Thyroid gland (tissue), 4 donors: ENCODE measurements at regions not wholly inside any gene's neighbourhood (a gene's known extent, or its start where the extent isn't known, plus 50 kb on each side); places are given as distances from the start of the nearest gene placed in this dataset.

Experiments used
- DNase-seq, 2 donors: peaks; one replicate each; pipeline ENCODE4 v3.0.0-alpha.2; 2019
- H3K27ac ChIP-seq, 3 donors: fragments of 200-600 bp; sonication (generic); 1 replicate in 2 of 3; 2 replicates in 1 of 3; pipeline ENCODE4 v1.5.1; 2016 to 2019; ENCODE audit warnings: mild to moderate bottlenecking in 1 of 3, moderate library complexity in 1 of 3
- H3K27me3 ChIP-seq: fragments of 200-600 bp; sonication (generic); one replicate; pipeline ENCODE4 v1.5.1; 2019
- H3K36me3 ChIP-seq, 2 donors: fragments of 200-600 bp; sonication (generic); one replicate each; pipeline ENCODE4 v1.5.1; 2016 to 2019
- H3K4me1 ChIP-seq, 2 donors: fragments of 200-600 bp; sonication (generic); one replicate each; pipeline ENCODE4 v1.5.1; 2017 to 2019
- H3K4me3 ChIP-seq, 3 donors: fragments of 200-600 bp; sonication (generic); replicated peaks in 1 of 3; 1 replicate in 2 of 3; 2 replicates in 1 of 3; pipeline ENCODE4 v1.5.1; 2016; ENCODE audit warnings: mild to moderate bottlenecking in 1 of 3
- H3K9me3 ChIP-seq: fragments of 200-600 bp; sonication (generic); one replicate; pipeline ENCODE4 v1.5.1; 2017
- POLR2A ChIP-seq, 2 donors: fragments of 450-650 bp; IDR thresholded peaks; one replicate each; pipeline ENCODE4 v1.6.1; 2017; ENCODE audit warnings: antibody characterized with exemption in 2 of 2, mild to moderate bottlenecking in 2 of 2, moderate library complexity in 1 of 2
- WGBS, 2 donors: methylation state at CpG; one replicate each; pipeline ENCODE4 v1.1.5; 2017; 5-methylcytosine and 5-hydroxymethylcytosine counted together
- intact Hi-C: fragments of 100-400 bp; cut with DNase I; formaldehyde crosslinking; loops from one replicate; pipeline ENCODE4 v1.15.1; 2023
- TF ChIP-seq, protein P1 (sequence below), 6 experiments: fragments of 200-600 bp in 3 of 6; fragments of 450-650 bp in 3 of 6; sonication (generic) in 3 of 6; IDR thresholded peaks; one replicate each; pipeline ENCODE4 v1.5.1; 2016 to 2019; ENCODE audit warnings: antibody characterized with exemption in 6 of 6, mild to moderate bottlenecking in 2 of 6, inconsistent platforms in 1 of 6, moderate library complexity in 1 of 6

DNA sequence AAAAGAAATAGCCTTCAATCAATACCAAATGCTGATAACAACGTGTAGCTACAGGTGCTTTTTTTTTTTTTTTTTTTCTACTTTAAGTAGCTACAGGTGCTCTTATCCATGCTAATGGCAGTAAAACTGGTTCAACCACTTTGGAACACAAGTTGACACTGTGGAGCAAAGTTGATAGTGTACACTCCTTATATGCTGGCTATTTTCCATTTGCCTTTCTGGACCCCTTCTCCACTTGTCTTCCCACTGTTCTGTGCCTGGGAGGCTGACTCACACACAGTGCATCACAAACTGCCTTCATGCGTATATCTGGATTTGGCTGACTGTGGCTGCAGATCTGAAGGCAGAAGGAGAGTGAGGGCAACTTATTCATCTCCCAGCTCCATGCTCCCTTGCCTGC is 247.9 kb downstream of the MSX2 start:
- H3K36me3 ChIP-seq: no peaks in the 10 kb centered on the region
- H3K27ac ChIP-seq: peak overlapping the region in 2 of 3 donors; percentile 68 to 71
- H3K27me3 ChIP-seq: no peaks in the 10 kb centered on the region
- TF ChIP-seq POLR2A (IDR thresholded peaks at IDR 0.05): no peak
- TF ChIP-seq, protein P1, sequence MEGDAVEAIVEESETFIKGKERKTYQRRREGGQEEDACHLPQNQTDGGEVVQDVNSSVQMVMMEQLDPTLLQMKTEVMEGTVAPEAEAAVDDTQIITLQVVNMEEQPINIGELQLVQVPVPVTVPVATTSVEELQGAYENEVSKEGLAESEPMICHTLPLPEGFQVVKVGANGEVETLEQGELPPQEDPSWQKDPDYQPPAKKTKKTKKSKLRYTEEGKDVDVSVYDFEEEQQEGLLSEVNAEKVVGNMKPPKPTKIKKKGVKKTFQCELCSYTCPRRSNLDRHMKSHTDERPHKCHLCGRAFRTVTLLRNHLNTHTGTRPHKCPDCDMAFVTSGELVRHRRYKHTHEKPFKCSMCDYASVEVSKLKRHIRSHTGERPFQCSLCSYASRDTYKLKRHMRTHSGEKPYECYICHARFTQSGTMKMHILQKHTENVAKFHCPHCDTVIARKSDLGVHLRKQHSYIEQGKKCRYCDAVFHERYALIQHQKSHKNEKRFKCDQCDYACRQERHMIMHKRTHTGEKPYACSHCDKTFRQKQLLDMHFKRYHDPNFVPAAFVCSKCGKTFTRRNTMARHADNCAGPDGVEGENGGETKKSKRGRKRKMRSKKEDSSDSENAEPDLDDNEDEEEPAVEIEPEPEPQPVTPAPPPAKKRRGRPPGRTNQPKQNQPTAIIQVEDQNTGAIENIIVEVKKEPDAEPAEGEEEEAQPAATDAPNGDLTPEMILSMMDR (IDR thresholded peaks at IDR 0.05): no peak
- WGBS, 2 donors: 19 to 42% methylated on average over 2 of the region's 2 CpGs
- H3K9me3 ChIP-seq: no peaks in the 10 kb centered on the region
- DNase-seq: peak; percentile 73 to 79
- no peak overlapping the region for H3K4me3 ChIP-seq
- intact Hi-C loops: no loop called here
- peaks cover 14 to 15% of the 10 kb centered on the region in 2 donors for H3K4me1 ChIP-seq

DNA sequence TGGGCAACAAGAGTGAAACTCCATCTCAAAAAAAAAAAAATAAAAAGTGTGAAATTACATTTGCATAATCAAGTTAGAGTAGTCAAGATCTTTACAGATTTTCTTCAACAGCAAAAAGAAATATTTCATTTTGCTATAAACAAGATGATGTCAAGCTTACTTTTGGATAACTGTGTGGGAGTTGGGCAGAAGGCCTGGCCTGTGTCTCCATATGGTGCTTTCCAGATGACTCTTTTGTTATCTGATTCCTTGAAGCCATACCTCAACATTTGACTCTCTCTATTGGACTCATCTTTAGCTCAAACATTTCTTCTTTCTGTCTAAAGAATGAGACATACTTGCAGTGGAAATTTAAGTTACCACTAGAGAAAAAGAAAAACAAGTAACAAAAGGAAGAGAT is 246.8 kb downstream of the MSX2 start:
- TF ChIP-seq, protein P1 (IDR thresholded peaks at IDR 0.05): no peak
- TF ChIP-seq POLR2A (IDR thresholded peaks at IDR 0.05): no peak
- intact Hi-C loops: no loop called here
- no peak overlapping the region for H3K27ac ChIP-seq
- no peaks in the 10 kb centered on the region for H3K9me3 ChIP-seq
- no peaks in the 10 kb centered on the region for H3K36me3 ChIP-seq
- DNase-seq: no peak
- H3K4me1 ChIP-seq: peaks cover 14 to 15% of the 10 kb centered on the region in 2 donors
- no peaks in the 10 kb centered on the region for H3K27me3 ChIP-seq
- no peak overlapping the region for H3K4me3 ChIP-seq

DNA sequence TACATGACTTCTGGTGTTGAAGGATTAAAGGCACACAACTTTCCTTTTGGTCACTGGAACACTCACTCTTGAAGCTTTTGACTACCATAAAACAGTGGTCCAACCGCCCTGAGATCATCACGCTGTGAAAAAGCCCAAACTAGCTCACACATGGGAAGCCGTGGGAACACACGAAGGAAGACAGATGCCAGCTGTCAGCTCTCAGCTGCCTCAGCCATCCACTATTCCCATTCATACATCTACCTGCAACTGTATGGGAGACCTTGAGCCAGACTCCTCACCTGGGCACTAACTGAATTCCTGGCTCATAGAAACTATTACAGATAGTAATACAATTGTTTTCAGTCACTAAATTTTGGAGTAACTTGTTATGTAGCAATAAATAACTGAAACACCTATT is 246.1 kb downstream of the MSX2 start:
- WGBS, 2 donors: 76 to 84% methylated on average over 4 of the region's 4 CpGs
- intact Hi-C loops: no loop called here
- H3K9me3 ChIP-seq: no peaks in the 10 kb centered on the region
- no peaks in the 10 kb centered on the region for H3K36me3 ChIP-seq
- DNase-seq: no peak
- peaks cover 14 to 15% of the 10 kb centered on the region in 2 donors for H3K4me1 ChIP-seq
- no peak overlapping the region for H3K4me3 ChIP-seq
- TF ChIP-seq, protein P1 (IDR thresholded peaks at IDR 0.05): no peak
- TF ChIP-seq POLR2A (IDR thresholded peaks at IDR 0.05): no peak
- no peak overlapping the region for H3K27ac ChIP-seq
- H3K27me3 ChIP-seq: no peaks in the 10 kb centered on the region

DNA sequence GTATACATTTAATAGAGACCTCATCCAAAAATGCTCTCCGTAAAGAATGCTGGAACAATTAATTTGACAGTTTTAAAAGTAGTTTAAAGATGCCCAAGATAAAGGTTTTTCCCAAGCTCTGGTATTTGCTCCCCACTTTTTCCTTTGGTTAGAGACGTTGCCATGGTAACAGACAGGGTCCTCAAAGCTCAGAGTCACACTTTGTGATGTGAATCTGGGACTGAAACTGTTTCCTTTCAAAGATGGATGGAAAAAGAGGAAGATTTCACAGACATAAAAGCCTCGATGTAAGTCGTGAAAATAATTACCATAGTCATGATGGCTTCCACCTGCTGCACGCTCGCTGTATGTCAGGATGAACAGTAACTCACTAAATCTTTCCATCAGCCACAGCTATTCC is 229.5 kb downstream of the MSX2 start:
- Histone ChIP-seq H3K4me3 (no peak overlapping the region), H3K27me3 (no peaks in the 10 kb centered on the region), H3K4me1 (peaks cover 0 to 17% of the 10 kb centered on the region in 2 donors), H3K9me3 (no peaks in the 10 kb centered on the region), H3K27ac (no peak overlapping the region), H3K36me3 (no peaks in the 10 kb centered on the region)
- WGBS, 2 donors: 85 to 89% methylated on average over 6 of the region's 6 CpGs
- TF ChIP-seq, protein P1 (IDR thresholded peaks at IDR 0.05): no peak
- no peak for TF ChIP-seq POLR2A (IDR thresholded peaks at IDR 0.05)
- no peak for DNase-seq
- intact Hi-C loops: loop anchor here (5.0 kb wide), 1 partner anchor 488 kb away; the partner anchor contains the start of gene DRD1

DNA sequence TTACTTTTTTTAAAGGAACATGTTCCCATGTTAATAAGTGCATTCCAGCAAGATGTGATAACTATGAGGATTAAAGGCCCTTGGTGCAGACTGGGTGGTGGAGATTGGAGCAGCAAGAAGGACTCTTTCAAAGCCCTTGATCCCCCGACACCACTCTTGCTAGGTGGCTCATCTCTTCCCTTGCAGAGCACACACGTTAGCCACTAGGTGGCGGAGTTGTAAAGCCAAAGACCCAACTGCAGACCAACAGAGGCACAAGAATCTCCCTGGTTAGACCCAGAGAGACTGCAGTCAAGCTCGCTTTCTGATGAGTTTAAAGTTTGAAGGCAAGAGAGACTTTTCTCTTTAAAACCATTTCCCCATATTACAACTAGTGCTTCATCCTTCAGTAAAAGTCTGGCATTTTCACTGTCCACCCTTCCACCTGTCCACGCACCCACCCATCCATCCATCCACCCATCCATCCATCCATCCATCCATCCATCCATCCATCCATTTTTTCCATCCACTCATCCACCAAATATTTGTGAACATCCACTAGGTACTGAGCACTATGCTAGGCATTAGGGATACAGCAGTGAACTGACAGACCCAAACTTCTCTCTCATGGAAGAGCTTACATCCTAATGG is 226.9 kb downstream of the MSX2 start:
- intact Hi-C loops: loop anchor here (5.0 kb wide), 1 partner anchor 491 kb away; the partner anchor contains the start of gene DRD1

More for the DNA sequence above, 226.9 kb downstream of the MSX2 start:
- DNase-seq: peak; percentile 52 to 67
- Histone ChIP-seq H3K27me3 (no peaks in the 10 kb centered on the region), H3K4me3 (no peak overlapping the region), H3K27ac (no peak overlapping the region), H3K36me3 (no peaks in the 10 kb centered on the region), H3K4me1 (peaks cover 0 to 17% of the 10 kb centered on the region in 2 donors), H3K9me3 (no peaks in the 10 kb centered on the region)
- TF ChIP-seq POLR2A (IDR thresholded peaks at IDR 0.05): no peak
- TF ChIP-seq, protein P1 (IDR thresholded peaks at IDR 0.05): peak; percentile 66 to 92 (median 80)
- 25% methylated on average over 5 of the region's 5 CpGs for WGBS, 2 donors
